ENCODE measurements at regions not wholly inside any gene's neighbourhood (a gene's known extent, or its start where the extent isn't known, plus 50 kb on each side); places are given as distances from the start of the nearest gene placed in this dataset.
"Not testable (repeated sequence)": the region's sequence is repeated elsewhere in the genome, so short reads cannot be mapped to it uniquely, and the experiment has no call there.

GRCh38 chr1:95518310-95518709, 284.3 kb downstream of the RWDD3 start:
- DNase-seq (ENCODE audit: low spot score), result no peak

GRCh38 chr1:95520390-95520789, 286.4 kb downstream of the RWDD3 start:
- no peak for DNase-seq (ENCODE audit: low spot score)

GRCh38 chr1:95532335-95532734, 298.3 kb downstream of the RWDD3 start:
- peak; percentile 16 for DNase-seq (ENCODE audit: low spot score)

- DNase-seq (ENCODE audit: low spot score), result no peak
Observed at GRCh38 chr1:95534985-95535384, 301.0 kb downstream of the RWDD3 start.

GRCh38 chr1:95535614-95536013, 301.6 kb downstream of the RWDD3 start:
- DNase-seq (ENCODE audit: low spot score), result no peak

GRCh38 chr1:95536501-95536900, 302.5 kb downstream of the RWDD3 start:
- no peak for DNase-seq (ENCODE audit: low spot score)

GRCh38 chr1:95537176-95537575, 303.2 kb downstream of the RWDD3 start:
- no peak for DNase-seq (ENCODE audit: low spot score)

- not testable (repeated sequence) for DNase-seq (ENCODE audit: low spot score)
Observed at GRCh38 chr1:95538242-95538641, 304.2 kb downstream of the RWDD3 start.

GRCh38 chr1:95542936-95543335, 308.9 kb downstream of the RWDD3 start:
- no peak for DNase-seq (ENCODE audit: low spot score)

GRCh38 chr1:95547005-95547404, 313.0 kb downstream of the RWDD3 start:
- no peak for DNase-seq (ENCODE audit: low spot score)

GRCh38 chr1:95548211-95548610, 314.2 kb downstream of the RWDD3 start:
- no peak for DNase-seq (ENCODE audit: low spot score)

- DNase-seq (ENCODE audit: low spot score), result no peak
Observed at GRCh38 chr1:95551201-95551600, 317.2 kb downstream of the RWDD3 start.

- DNase-seq (ENCODE audit: low spot score), result no peak
Observed at GRCh38 chr1:95553595-95553994, 319.6 kb downstream of the RWDD3 start.

GRCh38 chr1:95554408-95554807, 320.4 kb downstream of the RWDD3 start:
- DNase-seq (ENCODE audit: low spot score), result no peak

GRCh38 chr1:95558791-95559190, 324.8 kb downstream of the RWDD3 start:
- no peak for DNase-seq (ENCODE audit: low spot score)

GRCh38 chr1:95561346-95561745, 327.3 kb downstream of the RWDD3 start:
- no peak for DNase-seq (ENCODE audit: low spot score)

GRCh38 chr1:95562230-95562629, 328.2 kb downstream of the RWDD3 start:
- no peak for DNase-seq (ENCODE audit: low spot score)

- no peak for DNase-seq (ENCODE audit: low spot score)
Observed at GRCh38 chr1:95572002-95572401, 338.0 kb downstream of the RWDD3 start.

GRCh38 chr1:95572962-95573361, 339.0 kb downstream of the RWDD3 start:
- DNase-seq (ENCODE audit: low spot score), result no peak

GRCh38 chr1:95575291-95575690, 341.3 kb downstream of the RWDD3 start:
- no peak for DNase-seq (ENCODE audit: low spot score)

GRCh38 chr1:95578462-95578861, 344.5 kb downstream of the RWDD3 start:
- no peak for DNase-seq (ENCODE audit: low spot score)

- DNase-seq (ENCODE audit: low spot score), result no peak
Observed at GRCh38 chr1:95582191-95582590, 348.2 kb downstream of the RWDD3 start.

- DNase-seq (ENCODE audit: low spot score), result no peak
Observed at GRCh38 chr1:95582746-95583145, 348.7 kb downstream of the RWDD3 start.

- no peak for DNase-seq (ENCODE audit: low spot score)
Observed at GRCh38 chr1:95583661-95584210, 349.7 kb downstream of the RWDD3 start.
